Activated CD4-positive, alpha-beta T cell treated with anti-CD3 and anti-CD28 coated beads, Interleukin-2, amount 10 ng/mL, durations not matched to agents 7 days and 5 days (primary cell): ENCODE measurements at regions not wholly inside any gene's neighbourhood (a gene's known extent, or its start where the extent isn't known, plus 50 kb on each side); places are given as distances from the start of the nearest gene placed in this dataset.

Experiments
- CTCF ChIA-PET: fragments of 350-600 bp; sonication (Branson Sonifier 250); formaldehyde crosslinking; loops from one replicate; lab custom pipeline; 2021; ENCODE audit warnings: antibody characterized with exemption; lab: Charles Lee
- POLR2A ChIA-PET: fragments of 350-600 bp; sonication (Branson Sonifier 250); formaldehyde crosslinking; loops from one replicate; lab custom pipeline; 2021; ENCODE audit warnings: antibody characterized with exemption; lab: Charles Lee
- DNase-seq: peaks from one replicate; pipeline ENCODE4 v3.0.0-alpha.2; 2020
- H3K27ac Mint-ChIP-seq: one replicate; pipeline ENCODE4 v1.8.0; 2021; ENCODE audit warnings: mild to moderate bottlenecking, moderate library complexity, mixed read lengths
- H3K27me3 Mint-ChIP-seq: one replicate; pipeline ENCODE4 v1.8.0; 2021; ENCODE audit warnings: mixed read lengths
- H3K36me3 Mint-ChIP-seq: one replicate; pipeline ENCODE4 v1.8.0; 2021; ENCODE audit warnings: low read depth, mixed read lengths
- H3K4me1 Mint-ChIP-seq: one replicate; pipeline ENCODE4 v1.8.0; 2021; ENCODE audit warnings: mixed read lengths
- H3K4me3 Mint-ChIP-seq: one replicate; pipeline ENCODE4 v1.8.0; 2021; ENCODE audit warnings: mild to moderate bottlenecking, moderate library complexity, mixed read lengths
- H3K9me3 Mint-ChIP-seq: one replicate; pipeline ENCODE4 v1.8.0; 2021; ENCODE audit warnings: mixed read lengths

DNA sequence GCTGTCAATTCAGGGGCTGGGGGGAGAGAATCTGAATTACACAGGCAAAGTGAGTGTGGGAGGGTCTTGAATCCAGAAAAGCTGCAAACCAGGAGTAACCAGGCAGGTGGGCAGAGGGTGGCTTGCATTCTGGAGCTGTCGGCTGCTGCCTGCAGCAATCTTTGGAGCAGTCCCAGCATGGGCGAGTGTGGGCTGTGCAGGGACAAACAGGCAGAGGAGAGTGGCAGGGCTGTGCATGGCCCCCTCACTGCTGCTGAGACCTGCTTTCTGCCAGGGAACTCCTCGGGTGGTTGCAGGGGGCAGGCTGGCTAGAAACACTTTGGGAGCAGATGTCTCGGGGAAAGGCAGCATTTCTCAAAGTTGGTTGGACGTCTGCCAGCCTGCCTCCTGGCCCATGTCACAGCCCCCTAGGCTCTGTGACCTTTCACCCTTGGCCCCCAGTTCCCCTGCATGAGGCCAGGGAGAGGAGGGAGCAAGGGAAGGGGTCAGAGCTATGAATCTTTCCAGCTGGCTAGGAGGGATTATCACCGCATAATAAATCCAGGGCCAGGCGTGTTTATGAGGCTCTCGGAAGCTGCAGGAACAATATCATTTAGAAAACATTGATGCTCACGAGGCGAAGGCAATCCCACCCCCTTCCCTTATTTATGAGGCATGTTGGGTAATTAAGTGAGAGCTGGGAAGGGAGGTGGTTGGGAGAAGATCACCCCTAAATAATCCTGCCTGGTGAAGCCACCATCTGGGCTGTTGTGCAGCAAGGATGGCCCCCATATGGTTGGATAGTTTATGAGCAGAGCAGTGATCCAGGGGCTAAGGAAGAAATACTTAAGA lies 212.3 kb upstream of the NCAM1 start:
- Mint-ChIP-seq H3K27ac (no peak overlapping the region), H3K36me3 (no peaks in the 10 kb centered on the region), H3K27me3 (peaks cover 7% of the 10 kb centered on the region), H3K4me3 (no peak overlapping the region), H3K4me1 (peaks cover 3% of the 10 kb centered on the region), H3K9me3 (no peaks in the 10 kb centered on the region)
- POLR2A ChIA-PET, result no interaction called here
- no peak for DNase-seq
- CTCF ChIA-PET, result interaction anchor here (1.1 to 1.4 kb wide), 2 partner anchors 12 to 172 kb away, joined by 3 read pairs; no protein-coding TSS in a partner anchor

- H3K27ac Mint-ChIP-seq, result no peak overlapping the region
- DNase-seq, result no peak
- no peaks in the 10 kb centered on the region for H3K4me1 Mint-ChIP-seq
- POLR2A ChIA-PET, result no interaction called here
- no peaks in the 10 kb centered on the region for H3K9me3 Mint-ChIP-seq
- CTCF ChIA-PET, result interaction anchor here (1.1 kb wide), 1 partner anchor 9 kb away, joined by 3 read pairs; no protein-coding TSS in a partner anchor
- H3K27me3 Mint-ChIP-seq, result peaks cover 4% of the 10 kb centered on the region
- no peaks in the 10 kb centered on the region for H3K36me3 Mint-ChIP-seq
- no peak overlapping the region for H3K4me3 Mint-ChIP-seq
These were observed 209.9 kb upstream of the NCAM1 start for GRCh38 chr11:112751329-112751728.

GRCh38 chr11:112751772-112752171 lies 209.4 kb upstream of the NCAM1 start:
- Mint-ChIP-seq H3K4me1 (no peaks in the 10 kb centered on the region), H3K4me3 (no peak overlapping the region)
- POLR2A ChIA-PET, result no interaction called here

DNA sequence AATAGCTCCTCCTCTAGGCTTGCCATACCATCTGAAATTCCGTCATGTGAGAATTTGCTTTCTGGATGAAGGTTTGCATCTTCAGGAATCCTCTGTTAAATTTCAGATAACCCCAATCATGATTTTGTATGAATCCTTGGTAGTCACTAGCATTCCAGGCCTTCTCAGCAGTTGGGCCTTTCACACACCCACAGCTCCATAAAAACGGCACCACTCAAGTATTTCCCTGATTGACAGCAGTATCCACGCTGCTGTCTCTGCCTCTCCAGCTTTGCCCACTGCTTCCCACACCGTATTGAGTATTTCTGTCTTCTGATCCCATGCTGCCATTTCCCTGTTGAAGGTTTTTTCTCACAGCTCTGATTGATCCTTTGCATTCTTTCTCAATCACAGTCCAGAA lies 208.7 kb upstream of the NCAM1 start:
- DNase-seq, result no peak
- POLR2A ChIA-PET, result no interaction called here
- Mint-ChIP-seq H3K36me3 (no peaks in the 10 kb centered on the region), H3K4me1 (no peaks in the 10 kb centered on the region), H3K9me3 (no peaks in the 10 kb centered on the region), H3K27me3 (peaks cover 3% of the 10 kb centered on the region), H3K27ac (no peak overlapping the region), H3K4me3 (no peak overlapping the region)
- CTCF ChIA-PET, result no interaction called here

More at GRCh38 chr11:112751772-112752171, 209.4 kb upstream of the NCAM1 start:
- H3K27me3 Mint-ChIP-seq, result peaks cover 4% of the 10 kb centered on the region
- no peaks in the 10 kb centered on the region for H3K9me3 Mint-ChIP-seq
- H3K36me3 Mint-ChIP-seq, result no peaks in the 10 kb centered on the region
- no peak for DNase-seq
- CTCF ChIA-PET, result interaction anchor here (1.1 kb wide), 1 partner anchor 8 kb away, joined by 3 read pairs; no protein-coding TSS in a partner anchor
- H3K27ac Mint-ChIP-seq, result no peak overlapping the region

GRCh38 chr11:112753706-112754105 lies 207.5 kb upstream of the NCAM1 start:
- no peaks in the 10 kb centered on the region for H3K36me3 Mint-ChIP-seq
- no peaks in the 10 kb centered on the region for H3K9me3 Mint-ChIP-seq
- H3K27ac Mint-ChIP-seq, result no peak overlapping the region
- no peaks in the 10 kb centered on the region for H3K4me1 Mint-ChIP-seq
- no peak overlapping the region for H3K4me3 Mint-ChIP-seq
- POLR2A ChIA-PET, result no interaction called here
- CTCF ChIA-PET, result no interaction called here
- DNase-seq, result no peak
- H3K27me3 Mint-ChIP-seq, result no peaks in the 10 kb centered on the region

DNA sequence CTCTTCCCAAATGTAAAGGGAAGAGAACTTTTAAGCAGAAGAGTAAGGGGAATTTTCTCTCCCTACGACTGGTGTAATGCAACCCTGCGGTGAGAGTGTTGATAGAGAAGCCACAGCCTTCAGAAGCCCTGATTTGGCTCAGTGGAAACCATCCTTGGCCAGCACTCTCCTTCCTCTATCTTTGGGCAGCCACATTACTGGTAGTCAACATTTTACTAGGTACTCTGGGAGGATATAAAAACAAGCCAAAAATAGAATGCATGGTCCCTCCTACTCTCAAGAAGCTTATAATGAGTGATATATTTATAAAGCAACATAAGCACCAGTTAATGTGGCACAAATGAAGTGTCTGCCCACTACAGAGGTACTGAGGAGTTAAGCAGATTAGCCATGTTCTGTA lies 201.8 kb upstream of the NCAM1 start:
- H3K4me3 Mint-ChIP-seq, result no peak overlapping the region
- POLR2A ChIA-PET, result no interaction called here
- DNase-seq, result no peak
- no peak overlapping the region for H3K27ac Mint-ChIP-seq
- CTCF ChIA-PET, result interaction anchor here (1.0 kb wide), 1 partner anchor 8 kb away, joined by 3 read pairs; no protein-coding TSS in a partner anchor
- no peaks in the 10 kb centered on the region for H3K4me1 Mint-ChIP-seq
- no peaks in the 10 kb centered on the region for H3K36me3 Mint-ChIP-seq
- H3K27me3 Mint-ChIP-seq, result no peaks in the 10 kb centered on the region
- no peaks in the 10 kb centered on the region for H3K9me3 Mint-ChIP-seq

GRCh38 chr11:112760396-112761059 lies 200.7 kb upstream of the NCAM1 start:
- H3K27ac Mint-ChIP-seq, result no peak overlapping the region
- H3K36me3 Mint-ChIP-seq, result no peaks in the 10 kb centered on the region
- H3K4me1 Mint-ChIP-seq, result no peaks in the 10 kb centered on the region

GRCh38 chr11:112761911-112762706 lies 199.1 kb upstream of the NCAM1 start:
- DNase-seq, result no peak
- Mint-ChIP-seq H3K4me1 (no peaks in the 10 kb centered on the region), H3K36me3 (no peaks in the 10 kb centered on the region), H3K27me3 (no peaks in the 10 kb centered on the region), H3K4me3 (no peak overlapping the region), H3K9me3 (no peaks in the 10 kb centered on the region), H3K27ac (no peak overlapping the region)
- ChIA-PET CTCF (no interaction called here), POLR2A (no interaction called here)

More at GRCh38 chr11:112760396-112761059, 200.7 kb upstream of the NCAM1 start:
- ChIA-PET CTCF (interaction anchor here (0.9 to 1.0 kb wide), 2 partner anchors 9 to 30 kb away, joined by 3 read pairs; no protein-coding TSS in a partner anchor), POLR2A (no interaction called here)
- Mint-ChIP-seq H3K4me3 (no peak overlapping the region), H3K27me3 (no peaks in the 10 kb centered on the region), H3K9me3 (no peaks in the 10 kb centered on the region)
- DNase-seq, result no peak

DNA sequence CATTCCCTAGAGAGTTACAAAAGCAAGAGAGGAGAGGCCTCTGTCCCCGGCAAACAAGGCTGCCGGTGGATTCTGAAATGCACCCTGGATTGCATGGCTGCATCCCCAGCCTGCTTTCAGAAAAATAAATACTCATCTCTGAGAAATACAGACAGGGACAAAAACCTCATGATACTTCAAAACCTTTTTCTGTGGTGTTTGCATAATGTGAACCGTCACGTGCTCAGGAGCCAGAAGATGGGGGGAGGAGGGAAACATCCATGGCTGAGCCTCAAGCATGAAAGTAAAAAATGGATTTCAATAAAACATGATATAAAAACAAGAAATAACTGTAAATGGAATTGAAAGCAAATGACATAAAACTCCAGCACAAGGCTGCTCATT lies 198.5 kb upstream of the NCAM1 start:
- Mint-ChIP-seq H3K4me1 (no peaks in the 10 kb centered on the region), H3K9me3 (no peaks in the 10 kb centered on the region), H3K4me3 (no peak overlapping the region), H3K36me3 (no peaks in the 10 kb centered on the region), H3K27me3 (no peaks in the 10 kb centered on the region), H3K27ac (no peak overlapping the region)
- ChIA-PET CTCF (no interaction called here), POLR2A (no interaction called here)
- no peak for DNase-seq

DNA sequence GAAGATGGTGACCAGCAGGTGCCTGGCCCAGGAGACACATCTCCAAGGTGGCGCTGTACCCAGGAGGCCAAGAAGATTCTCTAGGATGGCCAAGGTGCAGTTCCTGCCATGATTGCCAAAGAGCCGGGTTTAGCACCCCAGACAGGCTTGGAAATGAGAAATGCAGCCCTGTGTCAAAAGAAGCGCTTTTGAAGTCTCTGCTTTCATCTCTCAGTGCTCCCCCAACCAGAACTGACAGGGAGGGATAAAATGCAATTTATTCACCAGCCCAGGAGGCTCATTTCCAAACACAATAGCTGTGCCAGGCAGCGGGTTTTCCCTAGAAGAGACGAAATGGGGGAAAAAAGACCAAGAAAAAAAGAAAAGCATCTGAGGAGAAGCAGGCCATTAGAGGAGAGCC lies 195.9 kb upstream of the NCAM1 start:
- no peak overlapping the region for H3K4me3 Mint-ChIP-seq
- H3K36me3 Mint-ChIP-seq, result no peaks in the 10 kb centered on the region
- H3K27ac Mint-ChIP-seq, result no peak overlapping the region
- no peak for DNase-seq
- no peaks in the 10 kb centered on the region for H3K4me1 Mint-ChIP-seq
- H3K9me3 Mint-ChIP-seq, result no peaks in the 10 kb centered on the region
- H3K27me3 Mint-ChIP-seq, result no peaks in the 10 kb centered on the region
- ChIA-PET CTCF (no interaction called here), POLR2A (no interaction called here)

DNA sequence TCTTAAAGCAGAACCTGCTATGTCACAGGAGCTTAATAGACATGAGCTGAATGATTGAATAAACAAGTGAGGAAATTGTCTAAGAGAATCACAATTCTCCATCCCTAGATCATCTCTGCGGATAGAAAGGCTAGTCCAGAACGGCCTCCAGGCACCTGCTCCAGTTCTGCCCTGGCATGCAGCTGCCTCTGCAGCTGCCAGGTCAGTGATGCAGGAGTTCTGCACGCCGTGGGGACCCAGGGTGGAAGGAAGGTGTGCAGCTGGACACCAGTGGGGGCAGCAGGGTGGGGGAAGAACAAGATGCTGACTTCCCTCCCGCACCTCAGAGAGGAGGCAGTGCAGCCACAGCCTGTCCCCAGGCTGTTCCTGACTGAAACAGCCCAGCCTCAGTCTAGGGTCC lies 192.1 kb upstream of the NCAM1 start:
- Mint-ChIP-seq H3K36me3 (no peaks in the 10 kb centered on the region), H3K9me3 (no peaks in the 10 kb centered on the region), H3K27ac (no peak overlapping the region), H3K4me3 (no peak overlapping the region), H3K4me1 (peaks cover 8% of the 10 kb centered on the region), H3K27me3 (no peaks in the 10 kb centered on the region)
- no peak for DNase-seq
- POLR2A ChIA-PET, result no interaction called here
- CTCF ChIA-PET, result no interaction called here

DNA sequence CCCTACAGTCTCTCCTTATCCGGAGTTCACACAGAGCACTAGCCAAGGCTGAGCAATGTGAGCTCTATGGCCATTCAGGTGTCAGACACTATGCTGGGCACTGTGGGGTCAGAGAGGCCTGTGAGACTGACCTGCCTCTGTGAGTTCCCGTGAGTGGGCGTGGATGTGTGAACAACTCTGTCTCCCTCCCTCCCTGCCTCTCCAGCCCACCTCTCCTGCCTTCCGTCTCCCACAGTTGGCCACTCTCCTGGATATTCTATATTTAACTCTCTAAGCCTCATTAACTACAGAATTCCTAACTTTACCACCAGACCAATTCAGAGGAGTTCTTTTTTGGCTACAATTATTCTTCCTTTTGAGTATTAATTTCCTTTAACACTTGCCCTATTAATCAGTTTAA lies 191.6 kb upstream of the NCAM1 start:
- no peaks in the 10 kb centered on the region for H3K36me3 Mint-ChIP-seq
- no peak overlapping the region for H3K27ac Mint-ChIP-seq
- H3K4me3 Mint-ChIP-seq, result no peak overlapping the region
- no peak for DNase-seq
- peaks cover 8% of the 10 kb centered on the region for H3K4me1 Mint-ChIP-seq
- POLR2A ChIA-PET, result no interaction called here
- no peaks in the 10 kb centered on the region for H3K27me3 Mint-ChIP-seq
- CTCF ChIA-PET, result no interaction called here
- no peaks in the 10 kb centered on the region for H3K9me3 Mint-ChIP-seq

GRCh38 chr11:112770033-112770432 lies 191.2 kb upstream of the NCAM1 start:
- no peaks in the 10 kb centered on the region for H3K27me3 Mint-ChIP-seq
- no peaks in the 10 kb centered on the region for H3K36me3 Mint-ChIP-seq
- ChIA-PET POLR2A (no interaction called here), CTCF (no interaction called here)
- peaks cover 8% of the 10 kb centered on the region for H3K4me1 Mint-ChIP-seq
- H3K4me3 Mint-ChIP-seq, result no peak overlapping the region
- DNase-seq, result no peak
- H3K27ac Mint-ChIP-seq, result no peak overlapping the region
- H3K9me3 Mint-ChIP-seq, result no peaks in the 10 kb centered on the region
